GM21381 (cell line): ENCODE measurements at regions not wholly inside any gene's neighbourhood (a gene's known extent, or its start where the extent isn't known, plus 50 kb on each side); places are given as distances from the start of the nearest gene placed in this dataset.

ENCODE experiments used
- ATAC-seq: cut with Tn5 transposase; IDR thresholded peaks from one replicate; pipeline ENCODE4 v1.9.1; 2021; ENCODE audit warnings: mild to moderate bottlenecking, moderate library complexity; ENCODE audit not compliant: unreplicated experiment

GRCh38 chr17:77748436-77748835 lies 210.1 kb upstream of the TNRC6C start:
- ATAC-seq = no peak

GRCh38 chr17:77749321-77749751 lies 209.2 kb upstream of the TNRC6C start:
- no peak for ATAC-seq

- ATAC-seq = no peak
Observed at GRCh38 chr17:77749989-77750388, 208.5 kb upstream of the TNRC6C start.

GRCh38 chr17:77750427-77751043 lies 208.0 kb upstream of the TNRC6C start:
- no peak for ATAC-seq

GRCh38 chr17:77753246-77753645 lies 205.3 kb upstream of the TNRC6C start:
- no peak for ATAC-seq

- ATAC-seq = no peak
Observed at GRCh38 chr17:77753691-77754245, 204.7 kb upstream of the TNRC6C start.

- ATAC-seq = no peak
Observed at GRCh38 chr17:77754956-77755355, 203.5 kb upstream of the TNRC6C start.

- no peak for ATAC-seq
Observed at GRCh38 chr17:77755410-77755963, 203.0 kb upstream of the TNRC6C start.

GRCh38 chr17:77756028-77756427 lies 202.5 kb upstream of the TNRC6C start:
- ATAC-seq = no peak

GRCh38 chr17:77756846-77757560 lies 201.5 kb upstream of the TNRC6C start:
- ATAC-seq = no peak

- no peak for ATAC-seq
Observed at GRCh38 chr17:77757561-77757898, 201.0 kb upstream of the TNRC6C start.

- ATAC-seq = no peak
Observed at GRCh38 chr17:77763023-77763422, 195.5 kb upstream of the TNRC6C start.

- no peak for ATAC-seq
Observed at GRCh38 chr17:77763575-77763974, 194.9 kb upstream of the TNRC6C start.

- ATAC-seq = no peak
Observed at GRCh38 chr17:77765292-77765691, 193.2 kb upstream of the TNRC6C start.

GRCh38 chr17:77767148-77767547 lies 191.4 kb upstream of the TNRC6C start:
- ATAC-seq = no peak

- ATAC-seq = no peak
Observed at GRCh38 chr17:77768248-77768852, 190.2 kb upstream of the TNRC6C start.

GRCh38 chr17:77769215-77769614 lies 189.3 kb upstream of the TNRC6C start:
- no peak for ATAC-seq

GRCh38 chr17:77769762-77770161 lies 188.7 kb upstream of the TNRC6C start:
- no peak for ATAC-seq

- no peak for ATAC-seq
Observed at GRCh38 chr17:77770331-77771105, 188.0 kb upstream of the TNRC6C start.

- ATAC-seq = no peak
Observed at GRCh38 chr17:77771145-77771544, 187.4 kb upstream of the TNRC6C start.

GRCh38 chr17:77771587-77771986 lies 186.9 kb upstream of the TNRC6C start:
- no peak for ATAC-seq
